AG08395 (cell line): ENCODE measurements at regions not wholly inside any gene's neighbourhood (a gene's known extent, or its start where the extent isn't known, plus 50 kb on each side); places are given as distances from the start of the nearest gene placed in this dataset.

Experiments
- DNase-seq: peaks from one replicate; pipeline ENCODE4 v3.0.0; 2012; ENCODE audit warnings: mixed read lengths, low spot score

GRCh38 chr10:128530301-128530700, 404.1 kb upstream of the MKI67 start:
- no peak for DNase-seq

- DNase-seq, result no peak
Measured at GRCh38 chr10:128530946-128531345, 404.7 kb upstream of the MKI67 start.

- DNase-seq, result no peak
Measured at GRCh38 chr10:128534686-128535085, 408.5 kb upstream of the MKI67 start.

GRCh38 chr10:128536259-128536658, 410.0 kb upstream of the MKI67 start:
- no peak for DNase-seq

- no peak for DNase-seq
Measured at GRCh38 chr10:128537834-128538330, 411.7 kb upstream of the MKI67 start.

- DNase-seq, result no peak
Measured at GRCh38 chr10:128538671-128539070, 412.4 kb upstream of the MKI67 start.

GRCh38 chr10:128539510-128540127, 413.4 kb upstream of the MKI67 start:
- no peak for DNase-seq

- DNase-seq, result no peak
Measured at GRCh38 chr10:128540128-128540762, 414.0 kb upstream of the MKI67 start.

- no peak for DNase-seq
Measured at GRCh38 chr10:128540781-128541761, 414.8 kb upstream of the MKI67 start.

- no peak for DNase-seq
Measured at GRCh38 chr10:128541926-128542475, 415.8 kb upstream of the MKI67 start.

- no peak for DNase-seq
Measured at GRCh38 chr10:128542659-128543058, 416.4 kb upstream of the MKI67 start.

- no peak for DNase-seq
Measured at GRCh38 chr10:128543151-128543550, 416.9 kb upstream of the MKI67 start.

- no peak for DNase-seq
Measured at GRCh38 chr10:128545216-128545615, 419.0 kb upstream of the MKI67 start.

- DNase-seq, result no peak
Measured at GRCh38 chr10:128546651-128547165, 420.5 kb upstream of the MKI67 start.

- no peak for DNase-seq
Measured at GRCh38 chr10:128549101-128549608, 422.9 kb upstream of the MKI67 start.

GRCh38 chr10:128550045-128550444, 423.8 kb upstream of the MKI67 start:
- no peak for DNase-seq

GRCh38 chr10:128551475-128551874, 425.3 kb upstream of the MKI67 start:
- no peak for DNase-seq

- DNase-seq, result no peak
Measured at GRCh38 chr10:128553755-128554154, 427.5 kb upstream of the MKI67 start.

GRCh38 chr10:128556182-128557110, 430.2 kb upstream of the MKI67 start:
- no peak for DNase-seq

GRCh38 chr10:128557149-128557710, 431.0 kb upstream of the MKI67 start:
- DNase-seq, result no peak
